CD4-positive, CD25-positive, alpha-beta regulatory T cell (primary cell): ENCODE measurements at regions not wholly inside any gene's neighbourhood (a gene's known extent, or its start where the extent isn't known, plus 50 kb on each side); places are given as distances from the start of the nearest gene placed in this dataset.

Source experiments
- ATAC-seq, 2 donors: fragments of 150-1000 bp; cut with Tn5 transposase; one replicate each; pipeline ENCODE4 v1.10.0; 2021; ENCODE audit warnings: low read depth in 2 of 2, moderate number of reproducible peaks in 2 of 2, moderate library complexity in 1 of 2
- DNase-seq, 3 donors: peaks; one replicate each; pipeline versions ENCODE4 v3.0.0 to v3.0.0-alpha.2; 2012 to 2022; ENCODE audit warnings: mixed read lengths in 1 of 3
- H3K27ac ChIP-seq: one replicate; pipeline ENCODE4 v1.7.0; 2013; ENCODE audit warnings: mild to moderate bottlenecking, low read length; ENCODE audit not compliant: insufficient read depth, poor library complexity, severe bottlenecking
- H3K27me3 ChIP-seq: one replicate; pipeline ENCODE4 v1.7.0; 2013; ENCODE audit warnings: low read length; ENCODE audit not compliant: control insufficient read depth, insufficient read depth
- H3K36me3 ChIP-seq: one replicate; pipeline ENCODE4 v1.7.0; 2013; ENCODE audit warnings: mild to moderate bottlenecking, low read length, moderate library complexity; ENCODE audit not compliant: control insufficient read depth, insufficient read depth
- H3K4me1 ChIP-seq: 2 replicates; pipeline ENCODE4 v1.7.0; 2013; ENCODE audit warnings: mild to moderate bottlenecking, low read length; ENCODE audit not compliant: insufficient read depth, control insufficient read depth, poor library complexity, severe bottlenecking
- H3K4me3 ChIP-seq: one replicate; pipeline ENCODE4 v1.7.0; 2013; ENCODE audit warnings: low read depth, mild to moderate bottlenecking, low read length, moderate library complexity
- H3K9me3 ChIP-seq, 2 experiments: 1 replicate in 1 of 2; 2 replicates in 1 of 2; pipeline ENCODE4 v1.7.0; 2013; ENCODE audit warnings: low read length in 2 of 2, mild to moderate bottlenecking in 1 of 2, moderate library complexity in 1 of 2; ENCODE audit not compliant: control insufficient read depth in 2 of 2
- H3K27ac Mint-ChIP-seq, 3 donors: one replicate each; pipeline ENCODE4 v1.8.0; 2020 to 2022; ENCODE audit warnings: mild to moderate bottlenecking in 3 of 3, mixed read lengths in 3 of 3, moderate library complexity in 2 of 3
- H3K27me3 Mint-ChIP-seq: one replicate; pipeline ENCODE4 v1.8.0; 2022; ENCODE audit warnings: mild to moderate bottlenecking, mixed read lengths
- H3K36me3 Mint-ChIP-seq: one replicate; pipeline ENCODE4 v1.8.0; 2020; ENCODE audit warnings: mixed read lengths
- H3K4me1 Mint-ChIP-seq, 4 donors: one replicate each; pipeline ENCODE4 v1.8.0; 2020 to 2022; ENCODE audit warnings: mixed read lengths in 4 of 4, mild to moderate bottlenecking in 1 of 4
- H3K4me3 Mint-ChIP-seq, 4 donors: one replicate each; pipeline ENCODE4 v1.8.0; 2020 to 2022; ENCODE audit warnings: mild to moderate bottlenecking in 4 of 4, mixed read lengths in 4 of 4, moderate library complexity in 3 of 4
- H3K9me3 Mint-ChIP-seq, 7 donors: one replicate each; pipeline ENCODE4 v1.8.0; 2020 to 2022; ENCODE audit warnings: mixed read lengths in 7 of 7, mild to moderate bottlenecking in 3 of 7, moderate library complexity in 2 of 7

- ATAC-seq (no peak), DNase-seq (no peak)
- Histone ChIP-seq H3K4me1 (no peaks in the 10 kb centered on the region), H3K9me3 (no peaks in the 10 kb centered on the region), H3K4me3 (no peak overlapping the region), H3K27me3 (no peaks in the 10 kb centered on the region), H3K27ac (no peak overlapping the region), H3K36me3 (no peaks in the 10 kb centered on the region)
- Mint-ChIP-seq H3K4me1 (no peaks in the 10 kb centered on the region), H3K9me3 (peaks cover 0 to 8% (median 0%) of the 10 kb centered on the region in 7 donors), H3K4me3 (no peak overlapping the region), H3K27me3 (no peaks in the 10 kb centered on the region), H3K36me3 (no peaks in the 10 kb centered on the region), H3K27ac (no peak overlapping the region)
These were observed 113.6 kb downstream of the KCNE4 start for GRCh38 chr2:223165423-223166214.

- H3K27ac Mint-ChIP-seq = no peak overlapping the region
- no peak overlapping the region for H3K27ac ChIP-seq
- H3K27me3 ChIP-seq = no peaks in the 10 kb centered on the region
- H3K36me3 Mint-ChIP-seq = no peaks in the 10 kb centered on the region
- no peaks in the 10 kb centered on the region for H3K9me3 ChIP-seq
- no peak overlapping the region for H3K4me3 ChIP-seq
- ATAC-seq (no peak), DNase-seq (no peak)
- no peaks in the 10 kb centered on the region for H3K36me3 ChIP-seq
- no peak overlapping the region for H3K4me3 Mint-ChIP-seq
- H3K9me3 Mint-ChIP-seq = peaks cover 0 to 8% (median 0%) of the 10 kb centered on the region in 7 donors
- H3K4me1 ChIP-seq = no peaks in the 10 kb centered on the region
- no peaks in the 10 kb centered on the region for H3K27me3 Mint-ChIP-seq
- H3K4me1 Mint-ChIP-seq = no peaks in the 10 kb centered on the region
These were observed 114.2 kb downstream of the KCNE4 start for GRCh38 chr2:223166215-223166493.

GRCh38 chr2:223166983-223167650 lies 115.1 kb downstream of the KCNE4 start:
- Mint-ChIP-seq H3K27ac (no peak overlapping the region), H3K4me1 (no peaks in the 10 kb centered on the region), H3K4me3 (no peak overlapping the region), H3K36me3 (no peaks in the 10 kb centered on the region), H3K27me3 (no peaks in the 10 kb centered on the region), H3K9me3 (peaks cover 0 to 8% (median 0%) of the 10 kb centered on the region in 7 donors)
- Histone ChIP-seq H3K36me3 (no peaks in the 10 kb centered on the region), H3K27ac (no peak overlapping the region), H3K4me3 (no peak overlapping the region), H3K9me3 (no peaks in the 10 kb centered on the region), H3K27me3 (no peaks in the 10 kb centered on the region), H3K4me1 (no peaks in the 10 kb centered on the region)
- DNase-seq = no peak
- ATAC-seq = no peak

GRCh38 chr2:223169830-223170605 lies 118.0 kb downstream of the KCNE4 start:
- no peaks in the 10 kb centered on the region for H3K4me1 ChIP-seq
- no peaks in the 10 kb centered on the region for H3K27me3 Mint-ChIP-seq
- H3K9me3 Mint-ChIP-seq = peaks cover 0 to 8% (median 0%) of the 10 kb centered on the region in 7 donors
- ATAC-seq (no peak), DNase-seq (no peak)
- no peaks in the 10 kb centered on the region for H3K27me3 ChIP-seq
- no peak overlapping the region for H3K4me3 ChIP-seq
- no peaks in the 10 kb centered on the region for H3K4me1 Mint-ChIP-seq
- no peaks in the 10 kb centered on the region for H3K9me3 ChIP-seq
- H3K36me3 ChIP-seq = no peaks in the 10 kb centered on the region
- no peaks in the 10 kb centered on the region for H3K36me3 Mint-ChIP-seq
- no peak overlapping the region for H3K27ac Mint-ChIP-seq
- H3K27ac ChIP-seq = no peak overlapping the region
- H3K4me3 Mint-ChIP-seq = no peak overlapping the region

GRCh38 chr2:223176970-223177369 lies 125.0 kb downstream of the KCNE4 start:
- Mint-ChIP-seq H3K36me3 (no peaks in the 10 kb centered on the region), H3K9me3 (no peaks in the 10 kb centered on the region), H3K4me3 (no peak overlapping the region), H3K4me1 (no peaks in the 10 kb centered on the region), H3K27ac (no peak overlapping the region), H3K27me3 (no peaks in the 10 kb centered on the region)
- ATAC-seq (no peak), DNase-seq (no peak)
- Histone ChIP-seq H3K4me1 (no peaks in the 10 kb centered on the region), H3K27me3 (no peaks in the 10 kb centered on the region), H3K27ac (no peak overlapping the region), H3K36me3 (no peaks in the 10 kb centered on the region), H3K4me3 (no peak overlapping the region), H3K9me3 (no peaks in the 10 kb centered on the region)

- Histone ChIP-seq H3K27me3 (no peaks in the 10 kb centered on the region), H3K27ac (no peak overlapping the region), H3K4me1 (no peaks in the 10 kb centered on the region), H3K36me3 (no peaks in the 10 kb centered on the region), H3K4me3 (no peak overlapping the region), H3K9me3 (no peaks in the 10 kb centered on the region)
- ATAC-seq (no peak), DNase-seq (no peak)
- no peak overlapping the region for H3K4me3 Mint-ChIP-seq
- H3K4me1 Mint-ChIP-seq = no peaks in the 10 kb centered on the region
- no peaks in the 10 kb centered on the region for H3K27me3 Mint-ChIP-seq
- peaks cover 0 to 2% (median 0%) of the 10 kb centered on the region in 7 donors for H3K9me3 Mint-ChIP-seq
- no peaks in the 10 kb centered on the region for H3K36me3 Mint-ChIP-seq
- H3K27ac Mint-ChIP-seq = no peak overlapping the region
These were observed 128.5 kb downstream of the KCNE4 start for GRCh38 chr2:223180463-223180862.

- no peaks in the 10 kb centered on the region for H3K27me3 Mint-ChIP-seq
- H3K27ac Mint-ChIP-seq = no peak overlapping the region
- DNase-seq (no peak), ATAC-seq (no peak)
- no peaks in the 10 kb centered on the region for H3K4me1 ChIP-seq
- H3K27me3 ChIP-seq = no peaks in the 10 kb centered on the region
- H3K9me3 ChIP-seq = no peaks in the 10 kb centered on the region
- H3K36me3 Mint-ChIP-seq = no peaks in the 10 kb centered on the region
- no peaks in the 10 kb centered on the region for H3K4me1 Mint-ChIP-seq
- H3K4me3 ChIP-seq = no peak overlapping the region
- no peak overlapping the region for H3K4me3 Mint-ChIP-seq
- H3K36me3 ChIP-seq = no peaks in the 10 kb centered on the region
- H3K27ac ChIP-seq = no peak overlapping the region
- peaks cover 0 to 2% (median 0%) of the 10 kb centered on the region in 7 donors for H3K9me3 Mint-ChIP-seq
These were observed 129.6 kb downstream of the KCNE4 start for GRCh38 chr2:223181561-223181960.
